Liver (tissue), 8 donors: ENCODE measurements at regions not wholly inside any gene's neighbourhood (a gene's known extent, or its start where the extent isn't known, plus 50 kb on each side); places are given as distances from the start of the nearest gene placed in this dataset.

ENCODE experiments used
- DNase-seq: peaks from one replicate; pipeline ENCODE4 v3.0.0-alpha.2; 2017; ENCODE audit warnings: low spot score
- H3K27ac ChIP-seq, 2 donors: one replicate each; pipeline ENCODE4 v1.7.0; 2013; ENCODE audit warnings: inconsistent platforms in 2 of 2, low read length in 2 of 2, control low read depth in 1 of 2, low read depth in 1 of 2, mild to moderate bottlenecking in 1 of 2
- H3K27me3 ChIP-seq, 4 donors: one replicate each; pipeline versions ENCODE4 v1.6.1 to v1.7.0; 2013; ENCODE audit warnings: low read length in 3 of 4, inconsistent platforms in 1 of 4, mild to moderate bottlenecking in 1 of 4, moderate library complexity in 1 of 4; ENCODE audit not compliant: control insufficient read depth in 4 of 4, insufficient read depth in 4 of 4
- H3K36me3 ChIP-seq, 4 donors: one replicate each; pipeline versions ENCODE4 v1.6.1 to v1.7.0; 2013; ENCODE audit warnings: low read length in 3 of 4, mild to moderate bottlenecking in 3 of 4, low read depth in 1 of 4, moderate library complexity in 1 of 4; ENCODE audit not compliant: control insufficient read depth in 4 of 4, insufficient read depth in 3 of 4
- H3K4me1 ChIP-seq, 4 donors: one replicate each; pipeline versions ENCODE4 v1.6.1 to v1.7.0; 2013; ENCODE audit warnings: low read length in 3 of 4, mild to moderate bottlenecking in 3 of 4, moderate library complexity in 1 of 4; ENCODE audit not compliant: control insufficient read depth in 4 of 4, insufficient read depth in 4 of 4
- H3K4me3 ChIP-seq, 3 donors: one replicate each; pipeline versions ENCODE4 v1.6.1 to v1.7.0; 2013; ENCODE audit warnings: low read length in 3 of 3, control low read depth in 1 of 3, low read depth in 1 of 3, mild to moderate bottlenecking in 1 of 3
- H3K9ac ChIP-seq, 2 donors: one replicate each; pipeline ENCODE4 v1.7.0; 2013; ENCODE audit warnings: low read length in 2 of 2, mild to moderate bottlenecking in 2 of 2, moderate library complexity in 2 of 2, control low read depth in 1 of 2, low read depth in 1 of 2
- H3K9me3 ChIP-seq, 4 donors: one replicate each; pipeline versions ENCODE4 v1.6.1 to v1.7.0; 2013; ENCODE audit warnings: low read length in 3 of 4; ENCODE audit not compliant: control insufficient read depth in 4 of 4
- EGR1 ChIP-seq, 2 donors: IDR thresholded peaks; 2 replicates each; pipeline ENCODE4 v1.6.1; 2016 to 2018; ENCODE audit warnings: antibody characterized with exemption in 2 of 2, low read depth in 2 of 2
- FOXA1 ChIP-seq: IDR thresholded peaks from 2 replicates; pipeline ENCODE4 v1.6.1; 2016; ENCODE audit warnings: antibody characterized with exemption
- FOXA2 ChIP-seq: IDR thresholded peaks from 2 replicates; pipeline ENCODE4 v1.6.1; 2016; ENCODE audit warnings: antibody characterized with exemption
- GABPA ChIP-seq, 2 donors: IDR thresholded peaks in 1 of 2; conservative IDR thresholded peaks in 1 of 2; 2 replicates each; pipeline ENCODE4 v1.6.1; 2016; ENCODE audit warnings: antibody characterized with exemption in 2 of 2, mild to moderate bottlenecking in 1 of 2, moderate library complexity in 1 of 2
- HNF4A ChIP-seq, 2 donors: conservative IDR thresholded peaks; 2 replicates each; pipeline ENCODE4 v1.6.1; 2016; ENCODE audit warnings: antibody characterized with exemption in 2 of 2, mild to moderate bottlenecking in 2 of 2
- HNF4G ChIP-seq: IDR thresholded peaks from 2 replicates; pipeline ENCODE4 v1.6.1; 2016; ENCODE audit warnings: antibody characterized with exemption
- JUND ChIP-seq, 2 donors: IDR thresholded peaks; 2 replicates each; pipeline ENCODE4 v1.6.1; 2016; ENCODE audit warnings: antibody characterized with exemption in 2 of 2
- MAX ChIP-seq: IDR thresholded peaks from 2 replicates; pipeline ENCODE4 v1.6.1; 2016; ENCODE audit warnings: antibody characterized with exemption
- NR2F2 ChIP-seq: IDR thresholded peaks from 2 replicates; pipeline ENCODE4 v1.6.1; 2016; ENCODE audit warnings: antibody characterized with exemption
- RAD21 ChIP-seq, 2 donors: IDR thresholded peaks; 2 replicates each; pipeline ENCODE4 v1.6.1; 2016; ENCODE audit warnings: antibody characterized with exemption in 2 of 2, mild to moderate bottlenecking in 2 of 2
- REST ChIP-seq: IDR thresholded peaks from 2 replicates; pipeline ENCODE4 v1.6.1; 2016; ENCODE audit warnings: antibody characterized with exemption, mild to moderate bottlenecking
- RXRA ChIP-seq, 2 donors: IDR thresholded peaks; 2 replicates each; pipeline ENCODE4 v1.6.1; 2017 to 2018; ENCODE audit warnings: antibody characterized with exemption in 2 of 2, mild to moderate bottlenecking in 1 of 2
- SP1 ChIP-seq: IDR thresholded peaks from 2 replicates; pipeline ENCODE4 v1.6.1; 2018; ENCODE audit warnings: antibody characterized with exemption, mild to moderate bottlenecking
- TAF1 ChIP-seq: conservative IDR thresholded peaks from 2 replicates; pipeline ENCODE4 v1.6.1; 2016; ENCODE audit warnings: antibody characterized with exemption, mild to moderate bottlenecking
- YY1 ChIP-seq: IDR thresholded peaks from 2 replicates; pipeline ENCODE4 v1.6.1; 2016; ENCODE audit warnings: antibody characterized with exemption, mild to moderate bottlenecking
- ZBTB33 ChIP-seq: IDR thresholded peaks from 2 replicates; pipeline ENCODE4 v1.6.1; 2016; ENCODE audit warnings: antibody characterized with exemption
- WGBS: extraction: QIAGEN DNeasy Blood & Tissue Kit; methylation state at CpG from one replicate; pipeline ENCODE4 v1.1.7; 2013; 5-methylcytosine and 5-hydroxymethylcytosine counted together
- TF ChIP-seq, protein P1 (sequence below): IDR thresholded peaks from 2 replicates; pipeline ENCODE4 v1.6.1; 2016; ENCODE audit warnings: antibody characterized with exemption
- TF ChIP-seq, protein P2 (sequence below): fragments of 150-350 bp; IDR thresholded peaks from 2 replicates; pipeline ENCODE4 v1.5.1; 2017; ENCODE audit warnings: improper control_type of control experiment, low read depth, low read length; ENCODE audit not compliant: missing input control
- donor health status: healthy.
- donor health status: healthy.
- donor health status: healthy.
- donor health status: healthy.
- donor health status: healthy.

DNA sequence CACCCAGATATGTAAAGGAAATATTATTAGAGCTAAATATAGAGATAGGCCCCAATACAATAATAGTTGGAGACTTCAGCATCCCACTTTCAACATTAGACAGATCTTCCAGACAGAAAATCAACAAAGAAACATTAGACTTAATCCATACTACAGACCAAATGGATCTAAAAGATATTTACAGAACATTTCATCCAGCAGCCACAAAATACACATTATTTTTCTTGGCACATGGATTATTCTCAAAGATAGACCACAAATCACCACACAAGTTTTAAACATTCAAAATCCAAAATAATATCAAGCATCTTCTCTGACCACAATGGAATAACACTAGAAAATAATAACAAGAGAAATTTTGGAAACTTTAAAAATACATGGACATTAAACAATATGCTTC lies 1159.1 kb upstream of the CITED2 start:
- no peaks in the 10 kb centered on the region for H3K36me3 ChIP-seq
- no peak overlapping the region for H3K9ac ChIP-seq
- H3K4me1 ChIP-seq, result no peaks in the 10 kb centered on the region
- TF ChIP-seq RXRA (IDR thresholded peaks at IDR 0.05) (no peak), ZBTB33 (no peak), EGR1 (IDR thresholded peaks at IDR 0.05; ENCODE audit: low read depth in 2 of 2) (no peak), RAD21 (IDR thresholded peaks at IDR 0.05) (no peak), FOXA2 (no peak), SP1 (no peak), NR2F2 (no peak), REST (no peak), YY1 (no peak), HNF4A (conservative IDR thresholded peaks at IDR 0.05) (no peak), MAX (no peak), HNF4G (no peak)
- TF ChIP-seq, protein P1, sequence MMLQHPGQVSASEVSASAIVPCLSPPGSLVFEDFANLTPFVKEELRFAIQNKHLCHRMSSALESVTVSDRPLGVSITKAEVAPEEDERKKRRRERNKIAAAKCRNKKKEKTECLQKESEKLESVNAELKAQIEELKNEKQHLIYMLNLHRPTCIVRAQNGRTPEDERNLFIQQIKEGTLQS, result no peak
- peaks cover 0 to 3% (median 0%) of the 10 kb centered on the region in 4 donors for H3K9me3 ChIP-seq
- no peak for DNase-seq
- no peaks in the 10 kb centered on the region for H3K27me3 ChIP-seq
- H3K27ac ChIP-seq, result no peak overlapping the region
- H3K4me3 ChIP-seq, result no peak overlapping the region

- Histone ChIP-seq H3K4me3 (no peak overlapping the region), H3K36me3 (no peaks in the 10 kb centered on the region), H3K27ac (no peak overlapping the region), H3K9me3 (no peaks in the 10 kb centered on the region), H3K27me3 (no peaks in the 10 kb centered on the region), H3K9ac (no peak overlapping the region), H3K4me1 (no peaks in the 10 kb centered on the region)
- WGBS, result 94% methylated on average over 1 of the region's 1 CpG
- no peak for DNase-seq
- TF ChIP-seq, protein P2, sequence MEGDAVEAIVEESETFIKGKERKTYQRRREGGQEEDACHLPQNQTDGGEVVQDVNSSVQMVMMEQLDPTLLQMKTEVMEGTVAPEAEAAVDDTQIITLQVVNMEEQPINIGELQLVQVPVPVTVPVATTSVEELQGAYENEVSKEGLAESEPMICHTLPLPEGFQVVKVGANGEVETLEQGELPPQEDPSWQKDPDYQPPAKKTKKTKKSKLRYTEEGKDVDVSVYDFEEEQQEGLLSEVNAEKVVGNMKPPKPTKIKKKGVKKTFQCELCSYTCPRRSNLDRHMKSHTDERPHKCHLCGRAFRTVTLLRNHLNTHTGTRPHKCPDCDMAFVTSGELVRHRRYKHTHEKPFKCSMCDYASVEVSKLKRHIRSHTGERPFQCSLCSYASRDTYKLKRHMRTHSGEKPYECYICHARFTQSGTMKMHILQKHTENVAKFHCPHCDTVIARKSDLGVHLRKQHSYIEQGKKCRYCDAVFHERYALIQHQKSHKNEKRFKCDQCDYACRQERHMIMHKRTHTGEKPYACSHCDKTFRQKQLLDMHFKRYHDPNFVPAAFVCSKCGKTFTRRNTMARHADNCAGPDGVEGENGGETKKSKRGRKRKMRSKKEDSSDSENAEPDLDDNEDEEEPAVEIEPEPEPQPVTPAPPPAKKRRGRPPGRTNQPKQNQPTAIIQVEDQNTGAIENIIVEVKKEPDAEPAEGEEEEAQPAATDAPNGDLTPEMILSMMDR, result no peak
- TF ChIP-seq GABPA (IDR thresholded peaks at IDR 0.05 in 1 of 2, conservative IDR thresholded peaks at IDR 0.05 in 1 of 2) (no peak), HNF4G (no peak), EGR1 (IDR thresholded peaks at IDR 0.05; ENCODE audit: low read depth in 2 of 2) (no peak), RAD21 (IDR thresholded peaks at IDR 0.05) (no peak), NR2F2 (no peak), JUND (IDR thresholded peaks at IDR 0.05) (no peak), SP1 (no peak), FOXA1 (no peak), MAX (no peak), REST (no peak), TAF1 (no peak), RXRA (IDR thresholded peaks at IDR 0.05) (no peak), ZBTB33 (no peak), FOXA2 (no peak)
- TF ChIP-seq, protein P1, result no peak
Observed at GRCh38 chr6:140504776-140505175, 1130.3 kb upstream of the CITED2 start.
